ENCODE measurements at regions not wholly inside any gene's neighbourhood (a gene's known extent, or its start where the extent isn't known, plus 50 kb on each side); places are given as distances from the start of the nearest gene placed in this dataset.

DNA sequence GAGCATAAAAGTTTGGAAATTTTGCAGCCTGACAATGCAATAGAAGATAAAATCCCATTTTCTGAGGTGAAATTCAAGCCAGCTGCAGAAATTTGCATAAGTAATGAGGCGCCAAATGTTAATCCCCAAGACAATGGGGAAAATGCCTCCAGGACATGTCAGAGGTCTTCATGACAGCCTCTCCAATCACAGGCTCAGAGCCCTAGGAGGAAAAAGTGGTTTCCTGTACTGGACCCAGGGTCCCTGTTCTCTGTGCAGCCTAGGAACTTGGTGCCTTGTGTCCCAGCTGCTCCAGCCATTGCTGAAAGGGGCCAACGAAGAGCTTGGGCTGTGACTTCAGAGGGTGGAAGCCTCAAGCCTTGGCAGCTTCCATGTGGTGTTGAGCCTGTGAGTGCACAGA is 1218.1 kb downstream of the GALC start:
- Histone ChIP-seq H3K36me3 (no peaks in the 10 kb centered on the region), H3K4me3 (no peak overlapping the region), H3K27me3 (no peaks in the 10 kb centered on the region), H3K27ac (no peak overlapping the region), H3K4me1 (peaks cover 0 to 9% (median 4%) of the 10 kb centered on the region in 4 donors), H3K9me3 (no peaks in the 10 kb centered on the region)
- ATAC-seq (no peak), DNase-seq (no peak)
- WGBS (ENCODE audit: insufficient coverage, low coverage, low lambda C conversion rate, missing lambda C conversion rate) = 89% methylated on average over 1 of the region's 2 CpGs
- intact Hi-C loops (cut with DNase I) = no loop called here
- no peak for TF ChIP-seq POLR2A (IDR thresholded peaks at IDR 0.05)
- TF ChIP-seq, protein P1, sequence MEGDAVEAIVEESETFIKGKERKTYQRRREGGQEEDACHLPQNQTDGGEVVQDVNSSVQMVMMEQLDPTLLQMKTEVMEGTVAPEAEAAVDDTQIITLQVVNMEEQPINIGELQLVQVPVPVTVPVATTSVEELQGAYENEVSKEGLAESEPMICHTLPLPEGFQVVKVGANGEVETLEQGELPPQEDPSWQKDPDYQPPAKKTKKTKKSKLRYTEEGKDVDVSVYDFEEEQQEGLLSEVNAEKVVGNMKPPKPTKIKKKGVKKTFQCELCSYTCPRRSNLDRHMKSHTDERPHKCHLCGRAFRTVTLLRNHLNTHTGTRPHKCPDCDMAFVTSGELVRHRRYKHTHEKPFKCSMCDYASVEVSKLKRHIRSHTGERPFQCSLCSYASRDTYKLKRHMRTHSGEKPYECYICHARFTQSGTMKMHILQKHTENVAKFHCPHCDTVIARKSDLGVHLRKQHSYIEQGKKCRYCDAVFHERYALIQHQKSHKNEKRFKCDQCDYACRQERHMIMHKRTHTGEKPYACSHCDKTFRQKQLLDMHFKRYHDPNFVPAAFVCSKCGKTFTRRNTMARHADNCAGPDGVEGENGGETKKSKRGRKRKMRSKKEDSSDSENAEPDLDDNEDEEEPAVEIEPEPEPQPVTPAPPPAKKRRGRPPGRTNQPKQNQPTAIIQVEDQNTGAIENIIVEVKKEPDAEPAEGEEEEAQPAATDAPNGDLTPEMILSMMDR (IDR thresholded peaks at IDR 0.05) = no peak

- H3K27ac ChIP-seq = no peak overlapping the region
- no peaks in the 10 kb centered on the region for H3K27me3 ChIP-seq
- intact Hi-C loops (cut with DNase I) = no loop called here
- no peak for TF ChIP-seq POLR2A (IDR thresholded peaks at IDR 0.05)
- TF ChIP-seq, protein P1 (IDR thresholded peaks at IDR 0.05) = no peak
- no peaks in the 10 kb centered on the region for H3K36me3 ChIP-seq
- H3K9me3 ChIP-seq = no peaks in the 10 kb centered on the region
- 50% methylated on average over 1 of the region's 1 CpG for WGBS (ENCODE audit: insufficient coverage, low coverage, low lambda C conversion rate, missing lambda C conversion rate)
- DNase-seq (no peak), ATAC-seq (no peak)
- no peak overlapping the region for H3K4me3 ChIP-seq
- H3K4me1 ChIP-seq = no peaks in the 10 kb centered on the region
Measured at GRCh38 chr14:86772075-86772474, 1220.9 kb downstream of the GALC start.

- H3K27ac ChIP-seq = no peak overlapping the region
- no peak for TF ChIP-seq POLR2A (IDR thresholded peaks at IDR 0.05)
- ATAC-seq (no peak), DNase-seq (no peak)
- intact Hi-C loops (cut with DNase I) = no loop called here
- no peaks in the 10 kb centered on the region for H3K4me1 ChIP-seq
- no peaks in the 10 kb centered on the region for H3K36me3 ChIP-seq
- WGBS (ENCODE audit: insufficient coverage, low coverage, low lambda C conversion rate, missing lambda C conversion rate) = 73% methylated on average over 3 of the region's 3 CpGs
- no peak overlapping the region for H3K4me3 ChIP-seq
- H3K27me3 ChIP-seq = no peaks in the 10 kb centered on the region
- no peaks in the 10 kb centered on the region for H3K9me3 ChIP-seq
Measured at GRCh38 chr14:86770186-86770585, 1222.8 kb downstream of the GALC start.

DNA sequence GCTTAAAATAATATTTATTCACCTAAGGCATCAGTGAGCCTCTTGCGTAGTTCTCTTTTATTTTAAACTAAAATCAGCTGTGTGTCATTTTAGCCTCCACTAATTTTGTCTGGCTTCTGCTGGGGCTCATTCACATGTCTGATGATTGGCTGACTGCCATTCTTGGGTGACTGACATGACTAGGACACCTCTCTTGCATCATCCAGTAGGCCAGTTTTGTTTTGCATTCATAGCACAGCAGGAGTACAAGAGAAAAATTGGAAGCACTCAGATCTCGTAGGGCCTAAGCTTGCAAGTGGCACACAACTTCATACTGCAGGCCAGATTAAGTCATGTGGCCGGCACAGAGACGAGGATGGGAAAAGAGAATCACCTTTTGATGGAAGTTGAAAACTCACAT is 1226.5 kb downstream of the GALC start:
- DNase-seq = no peak
- 56% methylated on average over 4 of the region's 4 CpGs for WGBS (ENCODE audit: insufficient coverage, low coverage, low lambda C conversion rate, missing lambda C conversion rate)
- Histone ChIP-seq H3K36me3 (no peaks in the 10 kb centered on the region), H3K4me1 (no peaks in the 10 kb centered on the region), H3K27me3 (no peaks in the 10 kb centered on the region), H3K4me3 (no peak overlapping the region), H3K9me3 (no peaks in the 10 kb centered on the region), H3K27ac (no peak overlapping the region)
- intact Hi-C loops (cut with DNase I) = no loop called here
- no peak for TF ChIP-seq POLR2A (IDR thresholded peaks at IDR 0.05)
- TF ChIP-seq, protein P1 (IDR thresholded peaks at IDR 0.05) = no peak
- peak; percentile 55 to 72 (median 66) for ATAC-seq

GRCh38 chr14:86761611-86762010 is 1231.4 kb downstream of the GALC start:
- 49% methylated on average over 6 of the region's 6 CpGs for WGBS (ENCODE audit: insufficient coverage, low coverage, low lambda C conversion rate, missing lambda C conversion rate)

More at GRCh38 chr14:86761611-86762010, 1231.4 kb downstream of the GALC start:
- Histone ChIP-seq H3K4me1 (no peaks in the 10 kb centered on the region), H3K9me3 (no peaks in the 10 kb centered on the region), H3K27me3 (no peaks in the 10 kb centered on the region), H3K36me3 (no peaks in the 10 kb centered on the region), H3K27ac (no peak overlapping the region), H3K4me3 (no peak overlapping the region)
- DNase-seq (no peak), ATAC-seq (peak in 1 of 4 donors; percentile 57)
- TF ChIP-seq POLR2A (IDR thresholded peaks at IDR 0.05) = no peak
- TF ChIP-seq, protein P1 (IDR thresholded peaks at IDR 0.05) = no peak
- intact Hi-C loops (cut with DNase I) = no loop called here

Measured in right lobe of liver (tissue), 6 donors.